ENCODE measurements at regions not wholly inside any gene's neighbourhood (a gene's known extent, or its start where the extent isn't known, plus 50 kb on each side); places are given as distances from the start of the nearest gene placed in this dataset.
"Not testable (repeated sequence)": the region's sequence is repeated elsewhere in the genome, so short reads cannot be mapped to it uniquely, and the experiment has no call there.

GRCh38 chr10:50999163-50999562 is 75.1 kb upstream of the PRKG1 start:
- no peak for DNase-seq

DNA sequence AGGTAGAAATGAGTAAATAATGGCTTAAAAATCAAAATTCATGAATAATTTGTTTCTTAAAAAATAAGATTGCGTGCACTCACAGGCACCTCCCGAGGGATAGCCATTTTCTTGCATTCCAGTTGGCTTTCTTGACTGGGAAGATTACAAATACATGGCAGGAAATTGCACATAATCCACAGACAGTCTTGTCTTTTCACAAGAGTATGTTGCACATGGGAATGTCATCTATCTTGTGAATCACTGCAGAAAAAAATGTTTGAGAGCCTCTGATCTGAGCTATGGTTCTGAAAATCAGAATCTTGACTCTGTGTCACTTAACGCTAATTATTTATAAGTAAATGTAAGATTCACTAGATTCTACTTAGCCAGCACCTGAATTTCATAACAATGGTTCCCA is 74.1 kb upstream of the PRKG1 start:
- DNase-seq: no peak

GRCh38 chr10:51000976-51001375 is 73.3 kb upstream of the PRKG1 start:
- no peak for DNase-seq

DNA sequence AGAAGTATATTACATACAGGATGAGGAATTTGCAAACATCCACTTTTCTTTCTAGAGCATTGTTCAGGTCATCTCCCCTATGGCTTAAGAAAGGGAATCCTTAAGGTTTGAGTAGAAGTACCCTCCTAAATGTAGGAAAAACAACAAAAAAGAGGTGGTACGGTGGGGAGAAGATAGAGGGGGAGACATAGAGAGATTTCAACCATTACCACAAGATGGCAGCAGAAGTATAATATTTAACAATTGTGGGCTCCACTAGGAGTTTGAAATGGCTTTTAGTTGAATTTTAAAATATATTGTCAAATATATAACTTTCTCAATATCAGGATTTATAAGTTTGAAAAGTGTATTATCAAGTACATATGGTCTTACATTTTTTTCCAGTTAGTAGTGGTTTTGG is 72.7 kb upstream of the PRKG1 start:
- DNase-seq: no peak

- no peak for DNase-seq
These were observed 71.8 kb upstream of the PRKG1 start for GRCh38 chr10:51002469-51002868.

DNA sequence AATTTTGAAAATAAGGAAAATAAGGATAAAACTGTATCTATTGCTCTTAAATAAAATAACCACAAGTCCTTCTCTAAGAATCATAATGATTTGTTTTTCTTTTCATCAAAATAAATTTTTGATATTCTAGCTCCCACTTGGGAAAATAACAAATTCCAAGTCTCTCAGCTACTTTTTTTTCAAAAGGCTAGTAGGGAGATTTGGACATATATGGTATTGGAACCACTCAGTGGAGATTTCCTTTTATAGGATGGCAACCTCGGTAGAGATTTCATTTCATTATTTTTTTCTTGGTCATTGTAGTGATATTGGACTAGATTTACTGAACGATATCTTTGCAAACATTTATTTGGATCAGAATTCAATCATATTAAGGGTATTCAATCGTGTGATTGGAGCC is 69.5 kb upstream of the PRKG1 start:
- no peak for DNase-seq

- no peak for DNase-seq
These were observed 68.7 kb upstream of the PRKG1 start for GRCh38 chr10:51005551-51005950.

- no peak for DNase-seq
These were observed 67.6 kb upstream of the PRKG1 start for GRCh38 chr10:51006686-51007085.

DNA sequence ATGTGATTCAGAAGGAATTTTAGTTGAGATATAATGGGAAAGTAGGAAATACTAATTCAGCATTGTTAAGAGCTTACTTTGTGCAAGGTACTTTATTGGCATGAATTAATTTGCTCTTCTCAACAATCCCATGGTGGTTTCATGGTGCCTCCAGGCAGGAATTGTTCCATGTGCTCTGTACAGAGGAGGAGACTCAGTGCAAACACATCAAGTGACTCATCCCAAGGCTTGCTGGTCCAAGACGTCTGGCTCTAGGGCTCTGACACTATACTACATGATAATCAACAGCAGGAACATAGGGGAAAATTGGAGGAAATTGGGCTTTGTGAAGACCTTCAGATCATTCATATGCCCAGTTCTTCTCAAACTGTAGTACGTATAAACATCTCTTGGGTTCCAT is 66.5 kb upstream of the PRKG1 start:
- no peak for DNase-seq

DNA sequence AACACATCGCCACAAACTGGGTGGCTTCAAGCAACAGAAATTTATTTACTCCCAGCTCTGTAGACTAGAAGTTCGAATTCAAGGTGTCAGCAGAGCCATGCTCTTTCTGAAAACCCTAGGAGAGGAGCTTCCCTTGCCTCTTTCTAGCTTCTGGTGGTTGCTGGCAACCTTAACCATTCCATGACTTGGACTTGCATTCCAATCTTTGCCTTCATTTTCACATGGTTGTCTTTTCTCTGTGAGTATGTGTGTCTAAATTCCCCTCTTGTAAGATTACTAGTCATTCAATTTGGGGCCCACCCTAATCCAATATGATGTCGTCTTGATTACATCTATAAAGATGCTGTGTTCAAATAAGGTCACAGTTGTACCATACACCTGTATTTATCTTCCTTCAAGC is 65.9 kb upstream of the PRKG1 start:
- DNase-seq: no peak

DNA sequence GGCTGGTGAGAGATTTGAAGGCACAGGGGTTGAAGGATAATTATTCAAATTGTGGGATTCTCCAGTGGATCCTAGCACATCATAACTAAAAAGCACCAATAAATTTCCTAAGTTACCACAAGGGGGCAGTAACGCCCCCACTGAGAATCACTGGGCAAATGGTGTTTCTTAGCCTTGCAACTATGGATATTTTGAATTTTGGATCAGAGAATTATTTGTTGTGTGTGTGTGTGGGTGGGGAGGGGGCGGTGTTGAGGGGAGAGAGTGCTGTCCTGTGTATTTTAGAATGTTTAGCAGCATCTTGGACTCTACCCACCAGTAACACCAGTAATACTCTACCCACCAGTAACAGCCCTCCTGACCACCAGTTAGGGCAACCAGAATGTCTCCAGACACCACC is 63.3 kb upstream of the PRKG1 start:
- peak; percentile 40 for DNase-seq

- no peak for DNase-seq
These were observed 62.2 kb upstream of the PRKG1 start for GRCh38 chr10:51012073-51012472.

DNA sequence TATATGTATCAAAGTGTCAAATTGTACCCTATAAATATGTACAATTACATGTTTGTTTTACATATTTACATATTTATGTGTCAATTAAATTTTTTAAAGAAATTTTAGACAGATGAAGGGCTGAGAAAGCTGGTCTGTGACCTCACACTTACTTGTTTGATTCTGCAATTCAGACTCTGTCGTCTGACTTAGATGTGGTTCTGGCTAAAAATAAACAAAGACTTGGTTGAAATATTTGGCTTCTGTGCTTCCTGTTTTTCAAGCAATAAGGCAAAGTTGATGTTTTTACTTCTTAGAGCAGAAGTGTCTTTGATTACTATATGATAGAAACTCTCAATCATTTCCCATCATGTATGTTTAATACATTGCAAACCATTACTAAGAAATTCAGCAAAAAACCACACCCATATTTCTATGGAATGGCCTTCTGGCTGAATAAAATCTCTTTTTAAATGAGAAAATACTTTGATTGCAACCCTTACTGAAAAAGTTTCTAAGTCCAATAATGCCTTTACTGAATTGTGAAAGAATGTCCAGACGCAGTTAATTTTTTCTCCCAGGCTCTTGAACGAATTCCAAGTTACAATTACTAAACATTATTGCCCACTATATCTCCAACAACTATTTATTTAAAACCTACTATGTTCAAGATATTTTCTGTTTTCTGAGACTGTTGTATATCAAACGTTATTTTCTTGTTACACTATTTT is 59.5 kb upstream of the PRKG1 start:
- no peak for DNase-seq

- DNase-seq: not testable (repeated sequence)
These were observed 58.9 kb upstream of the PRKG1 start for GRCh38 chr10:51015390-51015754.

- DNase-seq: no peak
These were observed 54.1 kb upstream of the PRKG1 start for GRCh38 chr10:51020200-51020599.

GRCh38 chr10:51022933-51023585 is 51.2 kb upstream of the PRKG1 start:
- DNase-seq: no peak

DNA sequence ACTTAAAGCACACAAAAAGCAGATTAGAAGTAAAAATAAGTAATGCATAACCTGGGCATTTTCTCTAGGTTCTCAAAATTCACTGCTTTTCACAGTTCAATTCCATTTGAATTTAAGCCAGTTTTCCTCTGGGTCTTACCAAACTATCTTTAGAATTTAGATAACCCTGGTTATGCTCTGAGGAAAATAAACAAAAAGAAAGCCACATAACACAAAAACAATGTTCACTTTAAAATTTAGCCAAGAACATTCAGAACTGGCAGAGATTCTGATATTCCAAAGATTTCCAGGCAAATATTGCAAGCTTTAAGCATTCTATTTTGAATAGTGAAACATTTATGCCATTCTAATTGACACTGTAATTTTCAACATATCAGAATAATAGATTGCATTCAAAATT is 50.7 kb upstream of the PRKG1 start:
- DNase-seq: no peak
